MCF 10A (cell line): ENCODE measurements at regions not wholly inside any gene's neighbourhood (a gene's known extent, or its start where the extent isn't known, plus 50 kb on each side); places are given as distances from the start of the nearest gene placed in this dataset.

Experiments used
- BruUV-seq: library from RNA; stranded (reverse); fragments of 400-500 nt; replicated peaks from 2 replicates; lab custom pipeline; 2021; lab: Mats Ljungman, UMichigan
- CTCF ChIA-PET: fragments of 300-600 bp; sonication (Branson Sonifier 250); formaldehyde crosslinking; extraction: SDS; loops from one replicate; lab custom pipeline; 2021; ENCODE audit warnings: antibody characterized with exemption, inconsistent platforms; lab: Yijun Ruan, JAX
- POLR2A ChIA-PET: fragments of 300-600, 350-650 bp; sonication (Branson Sonifier 250); formaldehyde crosslinking; extraction: SDS; loops from one replicate; lab custom pipeline; 2020; ENCODE audit warnings: antibody characterized with exemption, inconsistent platforms; lab: Yijun Ruan, JAX
- DNase-seq: peaks from one replicate; pipeline ENCODE4 v3.0.0-alpha.2; 2018; ENCODE audit not compliant: unreplicated experiment
- H3K27ac Mint-ChIP-seq: one replicate; pipeline ENCODE4 v1.8.0; 2022; ENCODE audit warnings: mild to moderate bottlenecking, low read depth, mixed read lengths; ENCODE audit not compliant: unreplicated experiment
- H3K27me3 Mint-ChIP-seq: one replicate; pipeline ENCODE4 v1.8.0; 2022; ENCODE audit warnings: mixed read lengths; ENCODE audit not compliant: insufficient read depth, unreplicated experiment
- H3K36me3 Mint-ChIP-seq: one replicate; pipeline ENCODE4 v1.8.0; 2022; ENCODE audit warnings: mild to moderate bottlenecking, moderate library complexity, mixed read lengths; ENCODE audit not compliant: insufficient read depth, unreplicated experiment
- H3K4me1 Mint-ChIP-seq: one replicate; pipeline ENCODE4 v1.8.0; 2022; ENCODE audit warnings: mixed read lengths; ENCODE audit not compliant: insufficient read depth, unreplicated experiment
- H3K4me3 Mint-ChIP-seq: one replicate; pipeline ENCODE4 v1.8.0; 2022; ENCODE audit warnings: mild to moderate bottlenecking, moderate library complexity, mixed read lengths; ENCODE audit not compliant: unreplicated experiment
- H3K9me3 Mint-ChIP-seq: one replicate; pipeline ENCODE4 v1.8.0; 2022; ENCODE audit warnings: mixed read lengths; ENCODE audit not compliant: unreplicated experiment
- CTCF ChIP-seq: fragments of 200-600 bp; IDR thresholded peaks from one replicate; pipeline ENCODE4 v1.8.0; 2022; ENCODE audit warnings: antibody characterized with exemption, mild to moderate bottlenecking; ENCODE audit not compliant: unreplicated experiment
- intact Hi-C: fragments of 100-400 bp; cut with micrococcal nuclease; formaldehyde crosslinking; loops from 2 replicates; pipeline ENCODE4 v1.14.1; 2022

GRCh38 chr2:235303499-235304291 lies 190.1 kb upstream of the AGAP1 start:
- H3K4me3 Mint-ChIP-seq: no peak overlapping the region
- ChIA-PET CTCF (interaction anchor here (0.6 kb wide), 1 partner anchor 14 kb away, joined by 3 read pairs; no protein-coding TSS in a partner anchor), POLR2A (no interaction called here)
- H3K4me1 Mint-ChIP-seq: peaks cover 8% of the 10 kb centered on the region
- H3K27me3 Mint-ChIP-seq: peaks cover 33% of the 10 kb centered on the region
- intact Hi-C loops: no loop called here
- no TSS peak for BruUV-seq
- TF ChIP-seq CTCF: no peak
- H3K9me3 Mint-ChIP-seq: no peaks in the 10 kb centered on the region
- DNase-seq: no peak
- no peak overlapping the region for H3K27ac Mint-ChIP-seq
- no peaks in the 10 kb centered on the region for H3K36me3 Mint-ChIP-seq

GRCh38 chr2:235305678-235306077 lies 188.2 kb upstream of the AGAP1 start:
- H3K9me3 Mint-ChIP-seq: no peaks in the 10 kb centered on the region
- H3K4me1 Mint-ChIP-seq: peaks cover 3% of the 10 kb centered on the region
- POLR2A ChIA-PET: no interaction called here
- intact Hi-C loops: no loop called here
- no peaks in the 10 kb centered on the region for H3K36me3 Mint-ChIP-seq
- peaks cover 33% of the 10 kb centered on the region for H3K27me3 Mint-ChIP-seq
- CTCF ChIA-PET: no interaction called here
- no peak for TF ChIP-seq CTCF
- BruUV-seq: no TSS peak
- H3K4me3 Mint-ChIP-seq: no peak overlapping the region
- no peak for DNase-seq
- no peak overlapping the region for H3K27ac Mint-ChIP-seq

GRCh38 chr2:235311044-235311443 lies 182.8 kb upstream of the AGAP1 start:
- H3K9me3 Mint-ChIP-seq: no peaks in the 10 kb centered on the region
- no peaks in the 10 kb centered on the region for H3K4me1 Mint-ChIP-seq
- H3K4me3 Mint-ChIP-seq: no peak overlapping the region
- intact Hi-C loops: no loop called here
- CTCF ChIA-PET: no interaction called here
- no peaks in the 10 kb centered on the region for H3K27me3 Mint-ChIP-seq
- POLR2A ChIA-PET: no interaction called here
- no TSS peak for BruUV-seq
- no peaks in the 10 kb centered on the region for H3K36me3 Mint-ChIP-seq
- no peak for DNase-seq
- no peak for TF ChIP-seq CTCF
- no peak overlapping the region for H3K27ac Mint-ChIP-seq

- ChIA-PET POLR2A (no interaction called here), CTCF (no interaction called here)
- Mint-ChIP-seq H3K4me1 (no peaks in the 10 kb centered on the region), H3K36me3 (no peaks in the 10 kb centered on the region), H3K4me3 (no peak overlapping the region), H3K27me3 (no peaks in the 10 kb centered on the region), H3K9me3 (no peaks in the 10 kb centered on the region), H3K27ac (no peak overlapping the region)
- intact Hi-C loops: no loop called here
- no peak for DNase-seq
- no TSS peak for BruUV-seq
- TF ChIP-seq CTCF: no peak
These were observed 181.3 kb upstream of the AGAP1 start for GRCh38 chr2:235312571-235312970.
